ENCODE measurements at regions not wholly inside any gene's neighbourhood (a gene's known extent, or its start where the extent isn't known, plus 50 kb on each side); places are given as distances from the start of the nearest gene placed in this dataset.

DNA sequence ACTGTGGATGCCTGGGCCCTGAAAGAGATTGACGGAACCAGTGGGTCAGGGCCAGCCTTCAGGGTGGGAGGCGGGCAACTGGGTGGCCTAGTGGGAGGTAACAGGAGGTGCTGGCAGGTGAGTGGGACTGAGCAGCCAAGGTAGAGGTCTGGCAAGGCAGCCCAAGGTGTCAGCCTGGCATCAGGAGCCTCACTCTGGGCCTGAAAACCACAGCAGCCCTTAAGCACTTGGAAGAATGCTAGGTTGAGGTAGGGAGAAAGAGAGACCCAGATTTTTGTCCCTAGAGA, 315.8 kb upstream of the PRICKLE1 start:
- no peaks in the 10 kb centered on the region for H3K27me3 Mint-ChIP-seq (ENCODE audit: low read depth)
- H3K4me1 Mint-ChIP-seq: no peaks in the 10 kb centered on the region
- H3K36me3 Mint-ChIP-seq: peaks cover 4% of the 10 kb centered on the region
- DNase-seq (ENCODE audit: low spot score): no peak
- TF ChIP-seq, protein P1, sequence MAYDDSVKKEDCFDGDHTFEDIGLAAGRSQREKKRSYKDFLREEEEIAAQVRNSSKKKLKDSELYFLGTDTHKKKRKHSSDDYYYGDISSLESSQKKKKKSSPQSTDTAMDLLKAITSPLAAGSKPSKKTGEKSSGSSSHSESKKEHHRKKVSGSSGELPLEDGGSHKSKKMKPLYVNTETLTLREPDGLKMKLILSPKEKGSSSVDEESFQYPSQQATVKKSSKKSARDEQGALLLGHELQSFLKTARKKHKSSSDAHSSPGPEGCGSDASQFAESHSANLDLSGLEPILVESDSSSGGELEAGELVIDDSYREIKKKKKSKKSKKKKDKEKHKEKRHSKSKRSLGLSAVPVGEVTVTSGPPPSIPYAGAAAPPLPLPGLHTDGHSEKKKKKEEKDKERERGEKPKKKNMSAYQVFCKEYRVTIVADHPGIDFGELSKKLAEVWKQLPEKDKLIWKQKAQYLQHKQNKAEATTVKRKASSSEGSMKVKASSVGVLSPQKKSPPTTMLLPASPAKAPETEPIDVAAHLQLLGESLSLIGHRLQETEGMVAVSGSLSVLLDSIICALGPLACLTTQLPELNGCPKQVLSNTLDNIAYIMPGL (CRISPR knock-in tag; IDR thresholded peaks at IDR 0.05): no peak
- TF ChIP-seq, protein P2, sequence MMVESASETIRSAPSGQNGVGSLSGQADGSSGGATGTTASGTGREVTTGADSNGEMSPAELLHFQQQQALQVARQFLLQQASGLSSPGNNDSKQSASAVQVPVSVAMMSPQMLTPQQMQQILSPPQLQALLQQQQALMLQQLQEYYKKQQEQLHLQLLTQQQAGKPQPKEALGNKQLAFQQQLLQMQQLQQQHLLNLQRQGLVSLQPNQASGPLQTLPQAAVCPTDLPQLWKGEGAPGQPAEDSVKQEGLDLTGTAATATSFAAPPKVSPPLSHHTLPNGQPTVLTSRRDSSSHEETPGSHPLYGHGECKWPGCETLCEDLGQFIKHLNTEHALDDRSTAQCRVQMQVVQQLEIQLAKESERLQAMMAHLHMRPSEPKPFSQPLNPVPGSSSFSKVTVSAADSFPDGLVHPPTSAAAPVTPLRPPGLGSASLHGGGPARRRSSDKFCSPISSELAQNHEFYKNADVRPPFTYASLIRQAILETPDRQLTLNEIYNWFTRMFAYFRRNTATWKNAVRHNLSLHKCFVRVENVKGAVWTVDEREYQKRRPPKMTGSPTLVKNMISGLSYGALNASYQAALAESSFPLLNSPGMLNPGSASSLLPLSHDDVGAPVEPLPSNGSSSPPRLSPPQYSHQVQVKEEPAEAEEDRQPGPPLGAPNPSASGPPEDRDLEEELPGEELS (CRISPR knock-in tag; IDR thresholded peaks at IDR 0.05): no peak
- no peak for TF ChIP-seq CREM (CRISPR knock-in tag; IDR thresholded peaks at IDR 0.05)
- no peak for TF ChIP-seq TEAD4 (CRISPR knock-in tag; IDR thresholded peaks at IDR 0.05)
- no peak for TF ChIP-seq ZNF423 (CRISPR knock-in tag; IDR thresholded peaks at IDR 0.05)
- TF ChIP-seq, protein P3, sequence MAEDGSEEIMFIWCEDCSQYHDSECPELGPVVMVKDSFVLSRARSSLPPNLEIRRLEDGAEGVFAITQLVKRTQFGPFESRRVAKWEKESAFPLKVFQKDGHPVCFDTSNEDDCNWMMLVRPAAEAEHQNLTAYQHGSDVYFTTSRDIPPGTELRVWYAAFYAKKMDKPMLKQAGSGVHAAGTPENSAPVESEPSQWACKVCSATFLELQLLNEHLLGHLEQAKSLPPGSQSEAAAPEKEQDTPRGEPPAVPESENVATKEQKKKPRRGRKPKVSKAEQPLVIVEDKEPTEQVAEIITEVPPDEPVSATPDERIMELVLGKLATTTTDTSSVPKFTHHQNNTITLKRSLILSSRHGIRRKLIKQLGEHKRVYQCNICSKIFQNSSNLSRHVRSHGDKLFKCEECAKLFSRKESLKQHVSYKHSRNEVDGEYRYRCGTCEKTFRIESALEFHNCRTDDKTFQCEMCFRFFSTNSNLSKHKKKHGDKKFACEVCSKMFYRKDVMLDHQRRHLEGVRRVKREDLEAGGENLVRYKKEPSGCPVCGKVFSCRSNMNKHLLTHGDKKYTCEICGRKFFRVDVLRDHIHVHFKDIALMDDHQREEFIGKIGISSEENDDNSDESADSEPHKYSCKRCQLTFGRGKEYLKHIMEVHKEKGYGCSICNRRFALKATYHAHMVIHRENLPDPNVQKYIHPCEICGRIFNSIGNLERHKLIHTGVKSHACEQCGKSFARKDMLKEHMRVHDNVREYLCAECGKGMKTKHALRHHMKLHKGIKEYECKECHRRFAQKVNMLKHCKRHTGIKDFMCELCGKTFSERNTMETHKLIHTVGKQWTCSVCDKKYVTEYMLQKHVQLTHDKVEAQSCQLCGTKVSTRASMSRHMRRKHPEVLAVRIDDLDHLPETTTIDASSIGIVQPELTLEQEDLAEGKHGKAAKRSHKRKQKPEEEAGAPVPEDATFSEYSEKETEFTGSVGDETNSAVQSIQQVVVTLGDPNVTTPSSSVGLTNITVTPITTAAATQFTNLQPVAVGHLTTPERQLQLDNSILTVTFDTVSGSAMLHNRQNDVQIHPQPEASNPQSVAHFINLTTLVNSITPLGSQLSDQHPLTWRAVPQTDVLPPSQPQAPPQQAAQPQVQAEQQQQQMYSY (CRISPR knock-in tag; IDR thresholded peaks at IDR 0.05): no peak
- TF ChIP-seq SMAD4 (CRISPR knock-in tag; IDR thresholded peaks at IDR 0.05): no peak
- no peak for TF ChIP-seq NFE2L1 (CRISPR knock-in tag; IDR thresholded peaks at IDR 0.05)
- TF ChIP-seq, protein P4, sequence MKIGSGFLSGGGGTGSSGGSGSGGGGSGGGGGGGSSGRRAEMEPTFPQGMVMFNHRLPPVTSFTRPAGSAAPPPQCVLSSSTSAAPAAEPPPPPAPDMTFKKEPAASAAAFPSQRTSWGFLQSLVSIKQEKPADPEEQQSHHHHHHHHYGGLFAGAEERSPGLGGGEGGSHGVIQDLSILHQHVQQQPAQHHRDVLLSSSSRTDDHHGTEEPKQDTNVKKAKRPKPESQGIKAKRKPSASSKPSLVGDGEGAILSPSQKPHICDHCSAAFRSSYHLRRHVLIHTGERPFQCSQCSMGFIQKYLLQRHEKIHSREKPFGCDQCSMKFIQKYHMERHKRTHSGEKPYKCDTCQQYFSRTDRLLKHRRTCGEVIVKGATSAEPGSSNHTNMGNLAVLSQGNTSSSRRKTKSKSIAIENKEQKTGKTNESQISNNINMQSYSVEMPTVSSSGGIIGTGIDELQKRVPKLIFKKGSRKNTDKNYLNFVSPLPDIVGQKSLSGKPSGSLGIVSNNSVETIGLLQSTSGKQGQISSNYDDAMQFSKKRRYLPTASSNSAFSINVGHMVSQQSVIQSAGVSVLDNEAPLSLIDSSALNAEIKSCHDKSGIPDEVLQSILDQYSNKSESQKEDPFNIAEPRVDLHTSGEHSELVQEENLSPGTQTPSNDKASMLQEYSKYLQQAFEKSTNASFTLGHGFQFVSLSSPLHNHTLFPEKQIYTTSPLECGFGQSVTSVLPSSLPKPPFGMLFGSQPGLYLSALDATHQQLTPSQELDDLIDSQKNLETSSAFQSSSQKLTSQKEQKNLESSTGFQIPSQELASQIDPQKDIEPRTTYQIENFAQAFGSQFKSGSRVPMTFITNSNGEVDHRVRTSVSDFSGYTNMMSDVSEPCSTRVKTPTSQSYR (CRISPR knock-in tag; IDR thresholded peaks at IDR 0.05): no peak
- no peak for TF ChIP-seq SP1 (CRISPR knock-in tag; conservative IDR thresholded peaks at IDR 0.05)
- TF ChIP-seq ZNF416 (CRISPR knock-in tag; IDR thresholded peaks at IDR 0.05): no peak
- TF ChIP-seq RORB (CRISPR knock-in tag; IDR thresholded peaks at IDR 0.05): no peak
- TF ChIP-seq ELF4 (CRISPR knock-in tag; IDR thresholded peaks at IDR 0.05; ENCODE audit: low read depth): no peak
- TF ChIP-seq FOXP1 (CRISPR knock-in tag; IDR thresholded peaks at IDR 0.05; ENCODE audit: borderline replicate concordance): no peak
- TF ChIP-seq IRF2 (CRISPR knock-in tag; IDR thresholded peaks at IDR 0.05; ENCODE audit: borderline replicate concordance, low read depth): no peak
- TF ChIP-seq, protein P5, sequence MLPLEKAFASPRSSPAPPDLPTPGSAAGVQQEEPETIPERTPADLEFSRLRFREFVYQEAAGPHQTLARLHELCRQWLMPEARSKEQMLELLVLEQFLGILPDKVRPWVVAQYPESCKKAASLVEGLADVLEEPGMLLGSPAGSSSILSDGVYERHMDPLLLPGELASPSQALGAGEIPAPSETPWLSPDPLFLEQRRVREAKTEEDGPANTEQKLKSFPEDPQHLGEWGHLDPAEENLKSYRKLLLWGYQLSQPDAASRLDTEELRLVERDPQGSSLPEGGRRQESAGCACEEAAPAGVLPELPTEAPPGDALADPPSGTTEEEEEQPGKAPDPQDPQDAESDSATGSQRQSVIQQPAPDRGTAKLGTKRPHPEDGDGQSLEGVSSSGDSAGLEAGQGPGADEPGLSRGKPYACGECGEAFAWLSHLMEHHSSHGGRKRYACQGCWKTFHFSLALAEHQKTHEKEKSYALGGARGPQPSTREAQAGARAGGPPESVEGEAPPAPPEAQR (CRISPR knock-in tag; IDR thresholded peaks at IDR 0.05): no peak
- TF ChIP-seq GTF2I (CRISPR knock-in tag; conservative IDR thresholded peaks at IDR 0.05): no peak
- no peak overlapping the region for H3K27ac Mint-ChIP-seq
- peaks cover 16% of the 10 kb centered on the region for H3K9me3 Mint-ChIP-seq
- CTCF ChIA-PET: no interaction called here
- H3K4me3 Mint-ChIP-seq: no peak overlapping the region
- POLR2A ChIA-PET: no interaction called here
- no peak for ATAC-seq

Measured in WTC11 (cell line).